IPS-20b (cell line): ENCODE measurements at regions not wholly inside any gene's neighbourhood (a gene's known extent, or its start where the extent isn't known, plus 50 kb on each side); places are given as distances from the start of the nearest gene placed in this dataset.

Experiments
- H3K27ac ChIP-seq: one replicate; pipeline ENCODE4 v1.5.1; 2013; ENCODE audit warnings: low read length
- H3K27me3 ChIP-seq: 2 replicates; pipeline ENCODE4 v1.6.1; 2013; ENCODE audit warnings: mild to moderate bottlenecking, low read length, inconsistent platforms; ENCODE audit not compliant: insufficient read depth
- H3K36me3 ChIP-seq: 2 replicates; pipeline ENCODE4 v1.6.1; 2013; ENCODE audit warnings: low read depth, mild to moderate bottlenecking, inconsistent platforms, low read length, moderate library complexity; ENCODE audit not compliant: insufficient read depth
- H3K4me1 ChIP-seq: 2 replicates; pipeline ENCODE4 v1.6.1; 2013; ENCODE audit warnings: mild to moderate bottlenecking, control low read depth, inconsistent platforms, low read length, moderate library complexity; ENCODE audit not compliant: insufficient read depth
- H3K4me3 ChIP-seq: 2 replicates; pipeline ENCODE4 v1.5.1; 2013; ENCODE audit warnings: mild to moderate bottlenecking, low read length, inconsistent platforms
- H3K9ac ChIP-seq: 2 replicates; pipeline ENCODE4 v1.6.1; 2013; ENCODE audit warnings: low read depth, mild to moderate bottlenecking, inconsistent platforms, low read length, moderate library complexity
- H3K9me3 ChIP-seq: 2 replicates; pipeline ENCODE4 v1.6.1; 2013; ENCODE audit warnings: mild to moderate bottlenecking, low read depth, low read length, inconsistent platforms; ENCODE audit not compliant: insufficient read depth

- Histone ChIP-seq H3K9ac (no peak overlapping the region), H3K36me3 (no peaks in the 10 kb centered on the region)
These were observed 480.6 kb downstream of the TMEM114 start for GRCh38 chr16:8109510-8110369.

GRCh38 chr16:8108991-8109509, 481.3 kb downstream of the TMEM114 start:
- Histone ChIP-seq H3K4me3 (no peak overlapping the region), H3K36me3 (no peaks in the 10 kb centered on the region), H3K4me1 (no peaks in the 10 kb centered on the region), H3K9ac (no peak overlapping the region), H3K27ac (no peak overlapping the region), H3K27me3 (no peaks in the 10 kb centered on the region), H3K9me3 (no peaks in the 10 kb centered on the region)

More at GRCh38 chr16:8109510-8110369, 480.6 kb downstream of the TMEM114 start:
- Histone ChIP-seq H3K9me3 (no peaks in the 10 kb centered on the region), H3K4me1 (no peaks in the 10 kb centered on the region), H3K27me3 (no peaks in the 10 kb centered on the region), H3K4me3 (no peak overlapping the region), H3K27ac (no peak overlapping the region)

- no peak overlapping the region for H3K4me3 ChIP-seq
- H3K4me1 ChIP-seq, result no peaks in the 10 kb centered on the region
- H3K36me3 ChIP-seq, result no peaks in the 10 kb centered on the region
- H3K27ac ChIP-seq, result no peak overlapping the region
- no peak overlapping the region for H3K9ac ChIP-seq
- H3K9me3 ChIP-seq, result no peaks in the 10 kb centered on the region
- no peaks in the 10 kb centered on the region for H3K27me3 ChIP-seq
These were observed 483.0 kb downstream of the TMEM114 start for GRCh38 chr16:8107296-8107695.

GRCh38 chr16:8103649-8104289, 486.5 kb downstream of the TMEM114 start:
- no peaks in the 10 kb centered on the region for H3K36me3 ChIP-seq
- no peak overlapping the region for H3K4me3 ChIP-seq
- no peak overlapping the region for H3K9ac ChIP-seq
- no peaks in the 10 kb centered on the region for H3K9me3 ChIP-seq
- no peaks in the 10 kb centered on the region for H3K27me3 ChIP-seq
- no peak overlapping the region for H3K27ac ChIP-seq
- H3K4me1 ChIP-seq, result no peaks in the 10 kb centered on the region

- Histone ChIP-seq H3K4me3 (no peak overlapping the region), H3K9me3 (no peaks in the 10 kb centered on the region), H3K9ac (no peak overlapping the region), H3K27ac (no peak overlapping the region), H3K36me3 (no peaks in the 10 kb centered on the region), H3K27me3 (no peaks in the 10 kb centered on the region), H3K4me1 (no peaks in the 10 kb centered on the region)
These were observed 490.7 kb downstream of the TMEM114 start for GRCh38 chr16:8099586-8099985.

- Histone ChIP-seq H3K4me1 (no peaks in the 10 kb centered on the region), H3K4me3 (no peak overlapping the region), H3K9me3 (no peaks in the 10 kb centered on the region), H3K9ac (no peak overlapping the region), H3K36me3 (no peaks in the 10 kb centered on the region), H3K27ac (no peak overlapping the region), H3K27me3 (no peaks in the 10 kb centered on the region)
These were observed 491.3 kb downstream of the TMEM114 start for GRCh38 chr16:8098947-8099512.

GRCh38 chr16:8096211-8096610, 494.1 kb downstream of the TMEM114 start:
- H3K9ac ChIP-seq, result no peak overlapping the region
- H3K4me1 ChIP-seq, result no peaks in the 10 kb centered on the region

GRCh38 chr16:8094696-8095095, 495.6 kb downstream of the TMEM114 start:
- Histone ChIP-seq H3K36me3 (no peaks in the 10 kb centered on the region), H3K27me3 (no peaks in the 10 kb centered on the region), H3K4me1 (no peaks in the 10 kb centered on the region), H3K27ac (no peak overlapping the region), H3K9ac (no peak overlapping the region), H3K9me3 (no peaks in the 10 kb centered on the region), H3K4me3 (no peak overlapping the region)

More at GRCh38 chr16:8096211-8096610, 494.1 kb downstream of the TMEM114 start:
- no peaks in the 10 kb centered on the region for H3K9me3 ChIP-seq
- H3K36me3 ChIP-seq, result no peaks in the 10 kb centered on the region
- no peak overlapping the region for H3K4me3 ChIP-seq
- H3K27ac ChIP-seq, result no peak overlapping the region
- H3K27me3 ChIP-seq, result no peaks in the 10 kb centered on the region

- Histone ChIP-seq H3K27me3 (no peaks in the 10 kb centered on the region), H3K9ac (no peak overlapping the region), H3K9me3 (no peaks in the 10 kb centered on the region), H3K36me3 (no peaks in the 10 kb centered on the region), H3K4me3 (no peak overlapping the region), H3K4me1 (no peaks in the 10 kb centered on the region), H3K27ac (no peak overlapping the region)
These were observed 501.4 kb downstream of the TMEM114 start for GRCh38 chr16:8088820-8089338.

GRCh38 chr16:8087597-8088289, 502.6 kb downstream of the TMEM114 start:
- H3K9me3 ChIP-seq, result no peaks in the 10 kb centered on the region
- no peak overlapping the region for H3K9ac ChIP-seq
- no peak overlapping the region for H3K4me3 ChIP-seq
- no peaks in the 10 kb centered on the region for H3K27me3 ChIP-seq
- no peaks in the 10 kb centered on the region for H3K4me1 ChIP-seq
- no peaks in the 10 kb centered on the region for H3K36me3 ChIP-seq
- H3K27ac ChIP-seq, result no peak overlapping the region

GRCh38 chr16:8087146-8087545, 503.2 kb downstream of the TMEM114 start:
- Histone ChIP-seq H3K4me1 (no peaks in the 10 kb centered on the region), H3K4me3 (no peak overlapping the region), H3K36me3 (no peaks in the 10 kb centered on the region), H3K27ac (no peak overlapping the region), H3K27me3 (no peaks in the 10 kb centered on the region), H3K9me3 (no peaks in the 10 kb centered on the region), H3K9ac (no peak overlapping the region)
